ENCODE measurements at regions not wholly inside any gene's neighbourhood (a gene's known extent, or its start where the extent isn't known, plus 50 kb on each side); places are given as distances from the start of the nearest gene placed in this dataset.

- Mint-ChIP-seq H3K9me3 (no peaks in the 10 kb centered on the region), H3K36me3 (no peaks in the 10 kb centered on the region), H3K27ac (no peak overlapping the region)
- peak in 1 of 2 donors; percentile 33 for DNase-seq (ENCODE audit: low spot score in 2 of 2)
- ATAC-seq: no peak
These were observed 458.0 kb upstream of the HS6ST1 start for GRCh38 chr2:128776461-128777195.

- no peak overlapping the region for H3K27ac Mint-ChIP-seq
- H3K36me3 Mint-ChIP-seq: no peaks in the 10 kb centered on the region
- no peaks in the 10 kb centered on the region for H3K9me3 Mint-ChIP-seq
- DNase-seq (ENCODE audit: low spot score in 2 of 2) (peak in 1 of 2 donors; percentile 18), ATAC-seq (no peak)
These were observed 458.7 kb upstream of the HS6ST1 start for GRCh38 chr2:128777196-128778035.

DNA sequence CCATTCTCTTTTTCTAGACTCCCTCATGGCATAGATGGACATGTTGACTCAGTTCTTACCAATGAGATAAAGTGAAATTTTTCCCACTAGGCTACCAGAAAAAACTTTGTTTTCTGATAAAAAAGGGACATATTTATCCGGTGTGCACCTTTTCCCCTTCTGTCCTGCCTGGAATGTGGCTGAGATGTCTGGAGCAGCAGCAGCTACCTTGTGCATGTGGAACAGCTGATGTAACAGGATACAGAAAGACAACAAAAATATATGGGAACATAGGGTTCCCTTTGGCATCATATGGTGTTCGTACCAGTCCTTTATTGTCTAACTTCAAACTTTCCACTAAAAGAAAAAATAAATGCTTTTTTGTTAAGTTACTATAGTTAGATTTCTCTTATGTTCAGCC lies 460.2 kb upstream of the HS6ST1 start:
- no peak overlapping the region for H3K27ac Mint-ChIP-seq
- no peaks in the 10 kb centered on the region for H3K36me3 Mint-ChIP-seq
- no peaks in the 10 kb centered on the region for H3K9me3 Mint-ChIP-seq
- no peak for ATAC-seq
- DNase-seq (ENCODE audit: low spot score in 2 of 2): no peak

DNA sequence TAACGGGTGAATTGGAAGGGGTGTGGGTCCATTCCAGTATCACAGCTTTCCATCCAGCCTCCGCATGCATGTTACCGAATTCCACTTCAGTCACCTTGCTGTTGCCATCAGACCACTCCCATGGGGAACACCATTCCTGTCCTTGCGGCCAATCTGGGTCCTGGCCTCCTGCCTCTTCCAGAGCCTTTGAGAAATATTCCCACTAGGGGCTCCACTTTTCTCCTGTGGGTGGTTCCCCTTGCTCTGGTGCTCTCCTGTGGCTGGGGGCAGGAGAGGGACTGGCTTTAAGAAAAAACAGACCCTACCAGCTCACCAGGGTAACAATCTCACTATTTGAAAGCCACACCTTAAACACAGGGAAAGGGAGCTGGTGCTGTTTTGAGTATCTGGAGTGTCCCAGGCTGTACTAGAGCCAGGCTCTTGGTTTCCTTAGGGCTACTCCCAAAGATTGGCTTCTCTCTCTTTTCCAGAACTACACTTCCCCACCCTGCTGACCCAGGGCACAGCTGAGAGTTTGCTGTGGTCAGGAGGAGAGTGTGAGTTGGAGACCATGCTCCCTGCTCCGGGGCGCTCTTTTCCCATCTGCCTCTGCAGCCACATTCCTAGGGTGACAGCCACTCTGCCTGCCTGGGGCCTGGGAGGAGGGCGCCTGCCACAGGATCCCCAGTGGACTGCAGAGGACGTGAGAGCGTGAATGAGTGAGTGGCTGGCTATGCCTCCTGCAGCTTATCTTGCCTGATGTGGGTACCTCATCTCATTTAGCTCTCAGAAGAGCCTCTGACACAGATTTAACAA lies 460.8 kb upstream of the HS6ST1 start:
- H3K9me3 Mint-ChIP-seq: no peaks in the 10 kb centered on the region
- peak overlapping the region in 1 of 2 donors; percentile 50 for H3K27ac Mint-ChIP-seq
- DNase-seq (ENCODE audit: low spot score in 2 of 2) (no peak), ATAC-seq (no peak)
- no peaks in the 10 kb centered on the region for H3K36me3 Mint-ChIP-seq

- ATAC-seq: no peak
- Mint-ChIP-seq H3K36me3 (no peaks in the 10 kb centered on the region), H3K27ac (no peak overlapping the region), H3K9me3 (no peaks in the 10 kb centered on the region)
- no peak for DNase-seq (ENCODE audit: low spot score in 2 of 2)
These were observed 461.9 kb upstream of the HS6ST1 start for GRCh38 chr2:128780434-128781080.

DNA sequence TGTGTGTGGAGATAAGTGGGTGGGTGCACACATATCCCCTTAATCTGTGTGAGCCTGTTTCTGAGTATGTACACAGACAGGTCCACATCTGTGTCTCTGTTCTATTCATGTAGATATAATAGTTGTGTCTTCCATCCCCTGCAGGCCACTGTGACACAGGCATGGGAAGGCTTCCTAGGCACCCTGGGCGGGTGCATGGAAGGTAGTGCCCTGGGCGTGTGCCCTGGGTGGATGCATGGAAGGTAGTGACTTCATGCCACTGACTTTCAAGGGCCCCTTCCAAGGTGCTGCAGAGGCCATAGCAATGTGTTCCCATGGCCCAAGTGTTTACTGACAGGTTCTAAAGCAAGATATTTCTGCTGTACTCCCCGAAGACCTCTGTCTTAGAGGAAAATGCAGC lies 462.5 kb upstream of the HS6ST1 start:
- no peaks in the 10 kb centered on the region for H3K9me3 Mint-ChIP-seq
- no peak for ATAC-seq
- DNase-seq (ENCODE audit: low spot score in 2 of 2): no peak

GRCh38 chr2:128781585-128782385 lies 463.1 kb upstream of the HS6ST1 start:
- no peak for ATAC-seq
- no peak for DNase-seq (ENCODE audit: low spot score in 2 of 2)
- no peaks in the 10 kb centered on the region for H3K9me3 Mint-ChIP-seq
- no peaks in the 10 kb centered on the region for H3K36me3 Mint-ChIP-seq
- H3K27ac Mint-ChIP-seq: no peak overlapping the region

More for the DNA sequence above, 462.5 kb upstream of the HS6ST1 start:
- H3K36me3 Mint-ChIP-seq: no peaks in the 10 kb centered on the region
- no peak overlapping the region for H3K27ac Mint-ChIP-seq

GRCh38 chr2:128782411-128783192 lies 463.9 kb upstream of the HS6ST1 start:
- no peaks in the 10 kb centered on the region for H3K9me3 Mint-ChIP-seq
- ATAC-seq (no peak), DNase-seq (ENCODE audit: low spot score in 2 of 2) (no peak)
- no peaks in the 10 kb centered on the region for H3K36me3 Mint-ChIP-seq
- no peak overlapping the region for H3K27ac Mint-ChIP-seq

- DNase-seq (ENCODE audit: low spot score in 2 of 2) (no peak), ATAC-seq (no peak)
- Mint-ChIP-seq H3K9me3 (peaks cover 1 to 3% of the 10 kb centered on the region in 2 donors), H3K36me3 (no peaks in the 10 kb centered on the region), H3K27ac (no peak overlapping the region)
These were observed 464.6 kb upstream of the HS6ST1 start for GRCh38 chr2:128783193-128783671.

DNA sequence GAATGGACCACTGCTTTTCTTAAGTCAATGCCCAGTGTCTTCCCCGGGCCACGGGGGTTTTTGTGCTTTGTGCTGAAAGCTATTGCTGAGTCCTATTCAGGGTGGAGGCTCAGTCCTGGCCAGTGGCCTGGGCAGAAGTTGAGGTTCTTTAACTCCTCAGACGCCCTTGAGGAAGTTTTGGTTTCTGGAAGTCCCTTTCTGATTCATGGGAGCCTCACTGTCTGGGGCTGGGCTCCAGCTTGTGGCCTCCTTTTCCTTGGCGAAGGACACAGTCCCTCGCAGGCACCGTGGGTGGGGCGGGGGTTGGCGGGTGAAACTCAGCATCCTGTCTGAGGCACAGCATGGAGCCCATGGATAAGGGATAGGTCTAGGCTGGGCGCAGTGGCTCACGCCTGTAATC lies 465.2 kb upstream of the HS6ST1 start:
- no peaks in the 10 kb centered on the region for H3K36me3 Mint-ChIP-seq
- peaks cover 8 to 9% of the 10 kb centered on the region in 2 donors for H3K9me3 Mint-ChIP-seq
- DNase-seq (ENCODE audit: low spot score in 2 of 2) (peak in 1 of 2 donors; percentile 25), ATAC-seq (no peak)
- H3K27ac Mint-ChIP-seq: no peak overlapping the region

- peak in 1 of 2 donors; percentile 21 for DNase-seq (ENCODE audit: low spot score in 2 of 2)
These were observed 466.1 kb upstream of the HS6ST1 start for GRCh38 chr2:128784626-128785306.

GRCh38 chr2:128786316-128786715 lies 467.6 kb upstream of the HS6ST1 start:
- no peak for ATAC-seq
- Mint-ChIP-seq H3K36me3 (no peaks in the 10 kb centered on the region), H3K9me3 (peaks cover 10 to 13% of the 10 kb centered on the region in 2 donors), H3K27ac (no peak overlapping the region)
- DNase-seq (ENCODE audit: low spot score in 2 of 2): no peak

More at GRCh38 chr2:128784626-128785306, 466.1 kb upstream of the HS6ST1 start:
- no peak for ATAC-seq
- Mint-ChIP-seq H3K27ac (no peak overlapping the region), H3K9me3 (peaks cover 10 to 13% of the 10 kb centered on the region in 2 donors), H3K36me3 (no peaks in the 10 kb centered on the region)

- DNase-seq (ENCODE audit: low spot score in 2 of 2) (no peak), ATAC-seq (no peak)
- Mint-ChIP-seq H3K36me3 (no peaks in the 10 kb centered on the region), H3K27ac (no peak overlapping the region), H3K9me3 (peaks cover 10 to 13% of the 10 kb centered on the region in 2 donors)
These were observed 468.2 kb upstream of the HS6ST1 start for GRCh38 chr2:128786741-128787478.

GRCh38 chr2:128787616-128788015 lies 468.9 kb upstream of the HS6ST1 start:
- ATAC-seq: no peak
- H3K9me3 Mint-ChIP-seq: peaks cover 10 to 13% of the 10 kb centered on the region in 2 donors
- H3K27ac Mint-ChIP-seq: no peak overlapping the region
- no peak for DNase-seq (ENCODE audit: low spot score in 2 of 2)
- no peaks in the 10 kb centered on the region for H3K36me3 Mint-ChIP-seq

Measured in activated naive CD4-positive, alpha-beta T cell treated with anti-CD3 and anti-CD28 coated beads, Interleukin-2, amount 50 U/mL, for 72 hours (primary cell).